K562 (cell line): ENCODE measurements at regions not wholly inside any gene's neighbourhood (a gene's known extent, or its start where the extent isn't known, plus 50 kb on each side); places are given as distances from the start of the nearest gene placed in this dataset.

Source experiments
- ARID3A ChIP-seq: IDR thresholded peaks from 2 replicates; pipeline ENCODE4 v1.6.1; 2012; ENCODE audit warnings: low read depth, low read length, improper control_type of control experiment, borderline replicate concordance
- LARP7 ChIP-seq: fragments of 450-650 bp; IDR thresholded peaks from 2 replicates; pipeline ENCODE4 v1.6.1; 2016
- MBD2 ChIP-seq: sonication (generic); IDR thresholded peaks from 2 replicates; pipeline ENCODE4 v1.6.1; 2016; ENCODE audit warnings: low read depth, borderline replicate concordance
- MYC ChIP-seq, 2 experiments: fragments of 250-450 bp in 1 of 2; sonication (Bioruptor Pico) in 1 of 2; IDR thresholded peaks; 2 replicates each; pipeline versions ENCODE4 v1.5.1 to v1.6.1; 2012 to 2021; ENCODE audit warnings: low read depth in 2 of 2, borderline replicate concordance in 1 of 2, improper control_type of control experiment in 1 of 2, low read length in 1 of 2, mild to moderate bottlenecking in 1 of 2, moderate library complexity in 1 of 2
- NR2F6 ChIP-seq: fragments of 450-650 bp; formaldehyde crosslinking; IDR thresholded peaks from 2 replicates; pipeline ENCODE4 v1.4.0; 2020; ENCODE audit warnings: mild to moderate bottlenecking
- NRF1 ChIP-seq, 2 experiments: fragments of 450-650 bp; IDR thresholded peaks in 1 of 2; conservative IDR thresholded peaks in 1 of 2; 2 replicates each; pipeline ENCODE4 v1.6.1; 2014; ENCODE audit warnings: mild to moderate bottlenecking in 2 of 2
- RBM34 ChIP-seq: fragments of 200-400 bp; formaldehyde crosslinking; IDR thresholded peaks from 2 replicates; pipeline ENCODE4 v1.6.1; 2018; ENCODE audit warnings: low read length, borderline replicate concordance; ENCODE audit not compliant: insufficient read depth
- SMAD4 ChIP-seq: fragments of 250-450 bp; sonication (Bioruptor Pico); conservative IDR thresholded peaks from 2 replicates; pipeline ENCODE4 v1.8.0; 2021; ENCODE audit warnings: inconsistent platforms, mild to moderate bottlenecking, moderate library complexity
- TEAD4 ChIP-seq, 2 experiments: sonication (generic) in 1 of 2; formaldehyde crosslinking in 1 of 2; IDR thresholded peaks; 2 replicates each; pipeline versions ENCODE4 v1.6.1 to v1.8.0; 2012 to 2022; ENCODE audit warnings: borderline replicate concordance in 1 of 2, inconsistent platforms in 1 of 2, low read length in 1 of 2, mild to moderate bottlenecking in 1 of 2, missing genetic modification reagents in 1 of 2
- ZNF431 ChIP-seq: sonication (generic); formaldehyde crosslinking; IDR thresholded peaks from 2 replicates; pipeline ENCODE4 v1.8.0; 2022; ENCODE audit warnings: mild to moderate bottlenecking, missing genetic modification reagents
- ZNF589 ChIP-seq: fragments of 200-800 bp; sonication (Bioruptor generic); IDR thresholded peaks from 2 replicates; pipeline ENCODE4 v1.6.1; 2016; ENCODE audit warnings: low read depth, missing genetic modification characterization, missing compliant biosample characterization
- ZNF75A ChIP-seq: fragments of 450-650 bp; formaldehyde crosslinking; IDR thresholded peaks from 2 replicates; pipeline ENCODE4 v1.4.0; 2020; ENCODE audit warnings: mild to moderate bottlenecking
- TF ChIP-seq, protein P1 (sequence below): fragments of 450-650 bp; conservative IDR thresholded peaks from 2 replicates; pipeline ENCODE4 v1.6.1; 2016; ENCODE audit warnings: missing genetic modification characterization, low read depth, mild to moderate bottlenecking, control low read depth, missing compliant biosample characterization

DNA sequence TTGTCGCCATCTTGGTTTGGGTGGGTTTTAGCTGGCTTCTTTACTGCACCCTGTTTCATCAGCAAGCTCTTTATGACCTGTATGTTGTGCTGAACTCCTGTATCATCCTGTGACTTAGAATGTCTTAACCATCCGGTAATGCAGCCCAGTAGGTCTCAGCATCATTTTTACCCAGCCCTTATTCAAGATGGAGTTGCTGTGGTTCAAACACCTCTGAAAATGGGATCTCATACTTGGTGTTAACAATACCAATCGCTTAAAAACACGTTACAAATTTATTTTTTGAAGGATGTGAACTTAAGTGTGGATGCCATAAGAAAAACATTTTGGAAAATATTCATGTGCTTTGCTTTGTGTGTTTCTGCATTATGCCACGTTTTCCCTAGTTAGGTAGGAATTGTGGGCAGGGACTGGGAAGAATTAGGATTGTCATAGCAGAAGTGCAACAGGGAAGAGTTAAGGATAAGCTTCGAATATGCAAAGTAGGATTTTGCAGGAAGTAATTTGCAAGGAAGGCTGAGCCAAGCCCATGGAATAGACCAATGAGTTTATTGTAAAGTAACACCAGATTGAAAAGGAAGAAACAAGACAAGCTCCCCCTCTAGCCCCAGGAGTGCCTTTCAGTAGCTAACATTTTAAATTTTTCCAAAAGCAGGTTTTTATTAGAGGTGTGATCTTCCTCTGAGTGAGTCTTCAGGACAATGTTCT is 56.4 kb downstream of the PRR15 start (continued):
- TF ChIP-seq ARID3A (no peak), NRF1 (conservative IDR thresholded peaks at IDR 0.05 in 1 of 2, IDR thresholded peaks at IDR 0.05 in 1 of 2) (no peak), TEAD4 (IDR thresholded peaks at IDR 0.05; ENCODE audit: low read length) (no peak), TEAD4 (CRISPR knock-in tag; IDR thresholded peaks at IDR 0.05; ENCODE audit: borderline replicate concordance) (no peak), ZNF75A (CRISPR knock-in tag) (no peak), LARP7 (no peak), RBM34 (no peak), ZNF589 (CRISPR knock-in tag) (peak; percentile 97), NR2F6 (CRISPR knock-in tag) (no peak), ZNF431 (CRISPR knock-in tag) (no peak), SMAD4 (peak; percentile 73), MYC (IDR thresholded peaks at IDR 0.05; ENCODE audit: low read depth, low read length) (no peak), MYC (CRISPR knock-in tag; IDR thresholded peaks at IDR 0.05; ENCODE audit: borderline replicate concordance, low read depth) (no peak), MBD2 (no peak)
- TF ChIP-seq, protein P1, sequence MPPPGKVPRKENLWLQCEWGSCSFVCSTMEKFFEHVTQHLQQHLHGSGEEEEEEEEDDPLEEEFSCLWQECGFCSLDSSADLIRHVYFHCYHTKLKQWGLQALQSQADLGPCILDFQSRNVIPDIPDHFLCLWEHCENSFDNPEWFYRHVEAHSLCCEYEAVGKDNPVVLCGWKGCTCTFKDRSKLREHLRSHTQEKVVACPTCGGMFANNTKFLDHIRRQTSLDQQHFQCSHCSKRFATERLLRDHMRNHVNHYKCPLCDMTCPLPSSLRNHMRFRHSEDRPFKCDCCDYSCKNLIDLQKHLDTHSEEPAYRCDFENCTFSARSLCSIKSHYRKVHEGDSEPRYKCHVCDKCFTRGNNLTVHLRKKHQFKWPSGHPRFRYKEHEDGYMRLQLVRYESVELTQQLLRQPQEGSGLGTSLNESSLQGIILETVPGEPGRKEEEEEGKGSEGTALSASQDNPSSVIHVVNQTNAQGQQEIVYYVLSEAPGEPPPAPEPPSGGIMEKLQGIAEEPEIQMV: 0 out of 2 replicates have a peak, but pooled peaks have one; percentile 37
